Right ventricle myocardium superior (tissue), 1 donor: ENCODE measurements at regions not wholly inside any gene's neighbourhood (a gene's known extent, or its start where the extent isn't known, plus 50 kb on each side); places are given as distances from the start of the nearest gene placed in this dataset.
"Not testable (repeated sequence)": the region's sequence is repeated elsewhere in the genome, so short reads cannot be mapped to it uniquely, and the experiment has no call there.

Experiments used
- ATAC-seq: fragments of 200-7000 bp; cut with Tn5 transposase; one replicate; pipeline ENCODE4 v1.9.1; 2020; ENCODE audit warnings: mild to moderate bottlenecking; ENCODE audit not compliant: poor library complexity
- DNase-seq: peaks from one replicate; pipeline ENCODE4 v3.0.0-alpha.2; 2020
- intact Hi-C: fragments of 100-400 bp; cut with DNase I; formaldehyde crosslinking; loops from one replicate; pipeline ENCODE4 v1.11.2; 2022
- donor health status: DM: no; HTN: yes; CAD: no; lungs with severe emphysema.

DNA sequence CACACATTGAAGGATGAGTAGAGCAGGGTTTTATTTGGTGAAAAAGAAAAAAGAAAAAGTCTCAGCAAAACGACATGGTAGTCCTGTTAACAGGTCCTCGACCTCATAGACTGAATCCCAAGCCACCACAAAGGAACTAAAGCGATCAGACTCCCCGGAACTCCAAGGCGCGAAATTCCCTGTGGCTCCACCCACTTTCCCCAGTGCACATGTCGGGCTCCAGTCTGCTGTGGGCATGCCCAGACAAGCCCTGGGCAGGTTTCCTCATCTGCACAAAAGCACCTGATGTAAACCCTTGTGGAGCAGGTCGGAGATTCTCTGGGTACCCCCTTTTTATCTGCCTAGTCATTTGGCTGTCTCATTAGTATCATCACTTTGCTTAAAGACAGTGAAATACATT lies 170.7 kb upstream of the FSIP2 start:
- DNase-seq (no peak), ATAC-seq (no peak)
- intact Hi-C loops: no loop called here

DNA sequence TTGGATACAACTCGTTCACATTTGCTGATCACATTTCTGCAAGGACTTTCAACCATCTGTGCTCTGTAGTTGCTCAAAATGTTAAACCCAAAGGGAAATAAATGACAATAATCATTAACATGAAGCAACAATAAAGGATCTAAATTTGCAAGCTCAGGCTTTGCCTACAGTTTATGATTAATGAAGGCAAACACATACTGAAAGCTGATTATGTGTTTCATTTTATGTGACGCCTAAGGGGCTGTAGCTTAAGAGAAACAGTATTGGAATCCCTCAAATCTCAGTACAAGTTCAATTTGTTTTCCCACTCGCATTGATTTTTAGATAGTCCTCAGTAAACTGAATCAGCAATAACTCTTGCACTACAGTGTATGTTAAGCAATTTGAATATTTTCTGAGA lies 160.3 kb upstream of the FSIP2 start:
- intact Hi-C loops: no loop called here
- DNase-seq: no peak
- ATAC-seq: no peak

DNA sequence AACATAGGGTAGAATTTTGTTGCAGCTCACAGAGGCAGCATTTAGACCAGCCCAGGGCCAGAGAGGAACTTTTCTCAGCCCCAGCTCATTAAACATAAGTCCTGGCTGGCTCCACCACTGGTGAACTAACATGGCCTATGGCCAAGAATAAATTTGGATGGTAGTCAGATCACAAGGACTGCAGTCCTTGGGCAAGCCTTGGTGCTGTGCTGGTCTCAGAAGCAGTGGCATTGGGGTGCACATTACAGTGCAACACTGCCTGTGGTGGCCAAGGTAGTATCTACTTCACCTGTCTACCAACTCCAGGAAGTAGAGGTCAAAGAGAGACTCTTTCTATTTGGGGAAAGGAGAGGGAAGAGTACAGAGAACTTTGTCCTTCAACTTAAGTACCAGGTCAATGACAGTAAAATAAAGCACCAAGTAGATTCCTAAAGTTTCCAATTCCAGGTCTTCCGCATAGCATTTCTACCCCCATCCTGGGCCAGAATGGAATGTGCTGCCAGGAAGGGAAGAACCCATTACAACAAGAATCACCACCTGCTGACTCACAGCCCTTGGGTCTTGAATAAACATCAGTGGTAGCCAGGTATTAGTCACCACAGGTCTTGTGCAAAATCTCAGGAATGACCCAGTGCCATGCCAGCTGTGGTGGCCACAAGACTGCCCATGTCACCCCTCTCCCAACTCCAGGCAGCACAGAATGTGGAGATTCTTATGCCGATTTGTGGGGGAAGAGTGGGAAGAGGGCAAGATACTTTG lies 155.4 kb upstream of the FSIP2 start:
- DNase-seq (no peak), ATAC-seq (no peak)
- intact Hi-C loops: no loop called here

GRCh38 chr2:185585165-185585564 lies 153.4 kb upstream of the FSIP2 start:
- DNase-seq, ATAC-seq, intact Hi-C loops: not testable (repeated sequence)

DNA sequence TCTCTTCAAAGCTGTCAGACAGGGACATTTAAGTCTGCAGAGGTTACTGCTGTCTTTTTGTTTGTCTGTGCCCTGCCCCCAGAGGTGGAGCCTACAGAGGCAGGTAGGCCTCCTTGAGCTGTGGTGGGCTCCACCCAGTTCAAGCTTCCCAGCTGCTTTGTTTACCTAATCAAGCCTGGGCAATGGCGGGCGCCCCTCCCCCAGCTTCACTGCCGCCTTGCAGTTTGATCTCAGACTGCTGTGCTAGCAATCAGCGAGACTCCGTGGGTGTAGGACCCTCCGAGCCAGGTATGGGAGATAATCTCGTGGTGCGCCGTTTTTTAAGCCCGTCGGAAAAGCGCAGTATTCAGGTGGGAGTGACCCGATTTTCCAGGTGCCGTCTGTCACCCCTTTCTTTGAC lies 147.3 kb upstream of the FSIP2 start:
- not testable (repeated sequence) for ATAC-seq

DNA sequence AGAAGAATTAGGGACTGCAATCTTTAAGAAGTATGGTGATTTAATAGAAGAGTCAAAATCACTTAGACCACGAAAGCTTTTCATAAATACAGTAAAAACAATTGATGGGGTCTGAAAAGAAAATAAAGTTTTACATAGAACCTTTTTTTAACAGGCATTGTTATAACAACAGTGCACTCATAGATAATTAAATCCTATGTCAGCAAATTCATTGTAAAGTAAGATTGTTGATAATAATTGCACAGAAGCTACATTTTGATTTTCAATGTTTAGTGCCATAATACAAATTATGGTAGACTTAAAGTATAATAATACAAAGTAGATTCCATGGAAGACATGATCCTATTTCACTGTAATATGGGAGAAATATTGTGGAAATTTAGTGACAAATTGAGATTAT lies 130.7 kb upstream of the FSIP2 start:
- ATAC-seq (no peak), DNase-seq (no peak)
- intact Hi-C loops: no loop called here

More for the DNA sequence above, 147.3 kb upstream of the FSIP2 start:
- intact Hi-C loops, DNase-seq: not testable (repeated sequence)

- intact Hi-C loops: no loop called here
Observed at GRCh38 chr2:185608799-185609198, 129.8 kb upstream of the FSIP2 start.

GRCh38 chr2:185610301-185610700 lies 128.3 kb upstream of the FSIP2 start:
- ATAC-seq (no peak), DNase-seq (no peak)
- intact Hi-C loops: no loop called here

More at GRCh38 chr2:185608799-185609198, 129.8 kb upstream of the FSIP2 start:
- DNase-seq: no peak
- ATAC-seq: no peak

DNA sequence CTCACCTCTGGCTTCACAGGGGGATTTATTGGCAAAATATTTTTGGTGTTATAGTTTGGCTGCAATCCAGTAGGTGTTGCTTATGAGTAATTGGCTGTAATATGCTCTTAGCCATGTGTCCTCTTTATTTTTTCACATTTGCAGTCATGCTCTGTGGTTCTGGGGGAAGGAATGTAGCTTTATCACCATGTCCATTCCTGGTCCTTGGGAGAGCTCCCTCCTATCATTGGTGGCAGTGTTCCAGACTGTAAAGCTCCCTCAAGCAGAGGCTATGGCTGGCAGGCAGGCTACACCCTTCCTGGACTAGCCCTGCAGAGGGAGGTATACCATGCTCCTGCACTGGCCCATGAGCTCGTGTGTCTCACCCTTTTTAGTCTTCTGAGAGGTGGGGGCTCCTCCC lies 120.0 kb upstream of the FSIP2 start:
- DNase-seq (no peak), ATAC-seq (no peak)

DNA sequence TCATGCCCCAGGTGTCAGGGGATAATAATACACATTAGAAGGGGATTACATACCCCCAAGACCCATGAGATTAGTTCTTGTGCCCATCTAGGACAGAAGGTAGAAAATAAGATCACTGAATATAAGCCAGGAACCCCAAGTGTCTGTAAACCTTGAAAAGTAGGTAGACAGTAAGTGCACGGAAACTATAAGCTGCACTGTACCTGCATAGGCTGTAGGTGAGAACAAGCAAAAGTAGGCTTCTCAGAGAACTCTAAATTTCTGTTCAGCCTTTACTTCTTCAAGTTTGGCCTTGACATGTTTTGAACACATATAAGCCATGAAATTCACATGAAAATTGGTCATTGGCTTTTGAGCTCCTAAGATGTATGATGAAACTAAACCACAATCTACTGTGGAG lies 113.0 kb upstream of the FSIP2 start:
- DNase-seq (no peak), ATAC-seq (no peak)
- intact Hi-C loops: no loop called here

More for the DNA sequence above, 120.0 kb upstream of the FSIP2 start:
- intact Hi-C loops: no loop called here

- intact Hi-C loops: no loop called here
- ATAC-seq (no peak), DNase-seq (no peak)
Observed at GRCh38 chr2:185628985-185629384, 109.6 kb upstream of the FSIP2 start.

- intact Hi-C loops: no loop called here
- ATAC-seq (no peak), DNase-seq (no peak)
Observed at GRCh38 chr2:185633621-185634020, 105.0 kb upstream of the FSIP2 start.

DNA sequence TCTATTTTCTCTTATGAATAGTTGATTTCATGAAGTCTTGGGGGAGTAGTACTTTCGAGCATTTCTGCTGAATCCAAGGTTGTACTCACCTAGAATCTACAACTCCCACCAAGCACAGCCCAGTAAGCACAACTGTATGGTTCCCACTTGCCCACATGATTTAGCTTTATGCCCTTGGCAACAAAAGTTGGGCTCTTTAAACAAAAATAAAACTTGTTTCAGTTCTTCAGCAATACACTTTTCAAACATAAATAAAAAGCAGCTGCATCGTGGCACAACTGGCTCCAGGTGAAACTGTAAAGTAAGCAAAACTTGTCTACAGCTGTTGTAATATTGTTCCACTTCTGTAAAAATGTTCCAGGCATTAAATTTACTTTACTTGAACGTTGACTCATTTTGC lies 99.8 kb upstream of the FSIP2 start:
- ATAC-seq (no peak), DNase-seq (no peak)
- intact Hi-C loops: no loop called here

GRCh38 chr2:185640588-185640987 lies 98.0 kb upstream of the FSIP2 start:
- intact Hi-C loops: no loop called here
- no peak for ATAC-seq
- no peak for DNase-seq

- no peak for DNase-seq
- intact Hi-C loops: no loop called here
- no peak for ATAC-seq
Observed at GRCh38 chr2:185643434-185643833, 95.2 kb upstream of the FSIP2 start.

GRCh38 chr2:185644828-185645227 lies 93.8 kb upstream of the FSIP2 start:
- no peak for DNase-seq

DNA sequence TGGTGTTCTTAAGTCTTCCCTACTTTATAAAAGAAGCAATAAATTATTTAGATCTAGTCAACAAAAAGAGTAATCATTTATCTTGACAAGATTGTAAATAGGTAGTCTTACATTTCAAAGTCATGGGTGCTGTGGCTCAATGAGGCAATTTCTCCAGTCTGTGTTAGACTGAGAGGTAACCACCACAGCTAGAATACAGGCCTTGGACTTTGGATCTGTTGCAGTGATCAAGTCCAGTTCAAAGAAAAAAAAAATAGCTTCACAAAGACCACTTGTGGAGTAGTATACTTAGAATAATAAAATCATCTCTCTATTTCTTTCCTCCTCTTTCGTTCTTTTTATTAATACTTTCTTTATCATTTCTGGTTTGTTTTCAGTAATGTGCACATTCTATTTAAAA lies 93.1 kb upstream of the FSIP2 start:
- DNase-seq (no peak), ATAC-seq (no peak)
- intact Hi-C loops: no loop called here

More at GRCh38 chr2:185644828-185645227, 93.8 kb upstream of the FSIP2 start:
- ATAC-seq: no peak
- intact Hi-C loops: no loop called here

DNA sequence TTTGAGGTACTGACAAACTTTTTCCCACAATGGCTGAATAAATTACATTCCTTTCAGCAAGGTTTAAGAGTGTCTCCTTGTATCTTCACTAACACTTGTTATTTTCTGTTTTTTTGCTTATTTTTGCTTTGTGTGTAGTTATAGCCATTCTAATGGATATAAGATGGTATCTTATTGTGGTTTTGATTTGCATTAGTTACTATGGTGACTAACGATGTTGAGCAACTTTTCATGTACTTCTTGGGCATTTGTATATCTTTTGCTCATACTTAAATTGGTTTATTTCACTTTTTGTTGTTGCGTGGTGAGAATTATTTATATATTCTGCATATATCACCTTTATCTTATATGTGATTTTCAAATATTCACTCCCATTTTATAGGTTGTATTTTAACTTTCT lies 79.9 kb upstream of the FSIP2 start:
- no peak for ATAC-seq
- intact Hi-C loops: no loop called here
- DNase-seq: no peak

GRCh38 chr2:185663811-185664210 lies 74.8 kb upstream of the FSIP2 start:
- ATAC-seq: no peak
- intact Hi-C loops: no loop called here
- no peak for DNase-seq

- no peak for DNase-seq
- intact Hi-C loops: no loop called here
- ATAC-seq: no peak
Observed at GRCh38 chr2:185664384-185664783, 74.2 kb upstream of the FSIP2 start.

DNA sequence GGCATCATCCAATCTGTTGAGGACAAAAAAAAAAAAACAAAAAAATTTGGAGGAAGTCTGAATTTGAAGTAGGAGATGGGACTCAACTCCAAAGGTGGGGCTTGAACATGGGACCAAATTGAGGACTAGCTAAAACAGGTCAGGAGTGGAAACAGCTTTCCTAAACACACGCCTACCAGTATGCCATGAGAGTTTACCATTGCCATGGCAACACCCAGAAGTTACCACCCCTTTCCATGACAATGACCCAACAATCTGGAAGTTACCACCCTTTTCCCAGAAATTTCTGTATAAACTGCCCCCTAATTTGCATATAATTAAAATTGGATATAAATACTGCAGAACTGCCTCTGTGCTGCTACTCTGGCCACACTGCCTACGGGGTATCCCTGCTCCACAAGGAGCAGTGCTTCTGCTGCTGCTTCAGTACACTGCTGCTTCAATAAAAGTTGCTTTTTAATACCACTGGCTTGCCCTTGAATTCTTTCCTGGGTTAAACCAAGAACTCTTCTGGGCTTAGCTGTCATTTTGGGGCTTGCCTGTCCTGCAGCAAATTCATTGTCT lies 73.3 kb upstream of the FSIP2 start:
- DNase-seq (no peak), ATAC-seq (no peak)
- intact Hi-C loops: no loop called here
